GM03348 (cell line): ENCODE measurements at regions not wholly inside any gene's neighbourhood (a gene's known extent, or its start where the extent isn't known, plus 50 kb on each side); places are given as distances from the start of the nearest gene placed in this dataset.
A peak's percentile ranks its signal among the peaks of the same experiment; 100 is the strongest.

Experiments
- DNase-seq: peaks from one replicate; pipeline ENCODE4 v3.0.0; 2012; ENCODE audit warnings: low spot score

GRCh38 chr12:69062621-69063237 lies 129.8 kb upstream of the CPM start:
- DNase-seq = no peak

- no peak for DNase-seq
Observed at GRCh38 chr12:69064734-69065443, 131.9 kb upstream of the CPM start.

GRCh38 chr12:69065775-69066174 lies 132.8 kb upstream of the CPM start:
- no peak for DNase-seq

GRCh38 chr12:69066492-69067373 lies 133.8 kb upstream of the CPM start:
- DNase-seq = no peak

- DNase-seq = no peak
Observed at GRCh38 chr12:69067713-69068112, 134.7 kb upstream of the CPM start.

GRCh38 chr12:69068448-69068847 lies 135.5 kb upstream of the CPM start:
- no peak for DNase-seq

- no peak for DNase-seq
Observed at GRCh38 chr12:69069479-69069878, 136.5 kb upstream of the CPM start.

GRCh38 chr12:69070319-69071090 lies 137.5 kb upstream of the CPM start:
- DNase-seq = peak; percentile 77

GRCh38 chr12:69071091-69071370 lies 138.1 kb upstream of the CPM start:
- DNase-seq = no peak

- DNase-seq = no peak
Observed at GRCh38 chr12:69073035-69073434, 140.1 kb upstream of the CPM start.

GRCh38 chr12:69074556-69075349 lies 141.8 kb upstream of the CPM start:
- no peak for DNase-seq

GRCh38 chr12:69083689-69084088 lies 150.7 kb upstream of the CPM start:
- no peak for DNase-seq

GRCh38 chr12:69084816-69085378 lies 151.9 kb upstream of the CPM start:
- no peak for DNase-seq

GRCh38 chr12:69085852-69086251 lies 152.9 kb upstream of the CPM start:
- no peak for DNase-seq

- DNase-seq = no peak
Observed at GRCh38 chr12:69087986-69088385, 151.4 kb upstream of the CPSF6 start.

GRCh38 chr12:69090722-69091121 lies 148.6 kb upstream of the CPSF6 start:
- no peak for DNase-seq

GRCh38 chr12:69091442-69092017 lies 147.8 kb upstream of the CPSF6 start:
- DNase-seq = no peak

- DNase-seq = no peak
Observed at GRCh38 chr12:69092137-69092536, 147.2 kb upstream of the CPSF6 start.

GRCh38 chr12:69094606-69095216 lies 144.7 kb upstream of the CPSF6 start:
- no peak for DNase-seq

- DNase-seq = no peak
Observed at GRCh38 chr12:69095765-69096477, 143.4 kb upstream of the CPSF6 start.
